ENCODE measurements at regions not wholly inside any gene's neighbourhood (a gene's known extent, or its start where the extent isn't known, plus 50 kb on each side); places are given as distances from the start of the nearest gene placed in this dataset.
"Not testable (repeated sequence)": the region's sequence is repeated elsewhere in the genome, so short reads cannot be mapped to it uniquely, and the experiment has no call there.

DNA sequence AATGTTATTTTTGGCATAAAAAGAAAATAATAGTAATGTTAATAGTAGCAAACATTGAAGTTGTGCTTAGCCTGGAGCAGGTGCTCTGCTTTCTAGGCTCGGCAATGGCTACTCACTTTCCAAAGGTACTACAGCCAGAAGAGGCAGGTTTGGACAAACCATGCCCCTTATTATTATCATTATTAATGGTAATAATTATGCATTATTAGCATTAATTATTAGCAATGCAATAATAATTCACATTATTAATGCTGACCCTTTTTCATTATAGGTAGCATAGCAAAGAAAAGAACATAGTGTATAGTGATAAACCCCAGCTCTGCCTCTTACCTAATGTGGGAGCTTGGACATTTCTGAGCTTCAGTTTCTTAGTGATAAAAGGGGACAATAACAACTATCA, 171.4 kb downstream of the EDEM1 start:
- Histone ChIP-seq H3K36me3 (ENCODE audit: control insufficient read depth in 1 of 2, insufficient read depth in 2 of 2, low read length in 2 of 2) (no peaks in the 10 kb centered on the region), H3K4me1 (ENCODE audit: control insufficient read depth in 1 of 2, insufficient read depth in 2 of 2, low read length in 2 of 2) (no peaks in the 10 kb centered on the region), H3K9me3 (ENCODE audit: control insufficient read depth in 1 of 2, low read length in 2 of 2) (peaks cover 3 to 7% of the 10 kb centered on the region in 2 donors), H3K27ac (ENCODE audit: low read length) (no peak overlapping the region), H3K27me3 (ENCODE audit: low read depth, low read length) (no peaks in the 10 kb centered on the region), H3K4me3 (ENCODE audit: low read depth in 1 of 2, low read length in 2 of 2) (no peak overlapping the region)

DNA sequence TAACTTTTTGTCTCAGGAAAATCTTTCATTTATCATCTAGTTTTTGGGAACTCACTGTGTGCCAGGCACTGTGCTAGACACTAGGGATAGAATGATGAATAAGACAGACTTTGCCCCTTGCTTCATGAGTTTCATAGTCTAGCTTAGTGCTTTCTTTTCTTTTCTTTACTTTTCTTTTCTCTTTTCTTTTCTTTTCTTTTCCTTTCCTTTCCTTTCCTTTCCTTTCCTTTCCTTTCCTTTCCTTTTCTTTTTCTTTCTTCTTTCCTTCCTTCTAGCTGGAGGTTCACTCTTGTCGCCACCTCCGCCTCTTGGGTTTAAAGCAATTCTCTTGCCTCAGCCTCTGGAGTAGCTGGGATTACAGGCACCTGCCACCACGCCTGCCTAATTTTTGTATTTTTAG, 172.9 kb downstream of the EDEM1 start:
- peaks cover 3 to 7% of the 10 kb centered on the region in 2 donors for H3K9me3 ChIP-seq (ENCODE audit: control insufficient read depth in 1 of 2, low read length in 2 of 2)
- H3K27me3 ChIP-seq (ENCODE audit: low read depth, low read length) = no peaks in the 10 kb centered on the region
- no peak overlapping the region for H3K27ac ChIP-seq (ENCODE audit: low read length)
- no peaks in the 10 kb centered on the region for H3K36me3 ChIP-seq (ENCODE audit: control insufficient read depth in 1 of 2, insufficient read depth in 2 of 2, low read length in 2 of 2)
- no peak overlapping the region for H3K4me3 ChIP-seq (ENCODE audit: low read depth in 1 of 2, low read length in 2 of 2)
- no peaks in the 10 kb centered on the region for H3K4me1 ChIP-seq (ENCODE audit: control insufficient read depth in 1 of 2, insufficient read depth in 2 of 2, low read length in 2 of 2)

DNA sequence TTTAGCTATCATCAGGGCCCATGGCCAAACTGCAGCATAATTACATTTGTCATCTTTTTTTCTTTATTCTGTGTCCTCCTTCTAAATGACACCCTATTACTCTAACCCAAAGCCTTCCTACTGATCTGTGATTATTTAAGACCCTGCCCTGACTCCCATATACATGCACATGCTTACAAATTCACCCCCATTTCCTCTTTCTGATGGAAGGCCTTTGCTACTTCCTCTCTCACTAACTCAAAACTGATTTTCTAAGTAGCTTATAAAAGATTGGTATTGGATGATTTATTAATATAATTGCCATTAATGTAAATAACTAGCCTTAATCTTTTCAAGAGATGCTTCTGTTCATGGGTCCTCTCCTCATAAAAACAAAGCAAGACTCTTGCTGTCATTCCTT, 179.2 kb downstream of the EDEM1 start:
- H3K4me1 ChIP-seq (ENCODE audit: control insufficient read depth in 1 of 2, insufficient read depth in 2 of 2, low read length in 2 of 2) = no peaks in the 10 kb centered on the region
- H3K27ac ChIP-seq (ENCODE audit: low read length) = no peak overlapping the region
- H3K36me3 ChIP-seq (ENCODE audit: control insufficient read depth in 1 of 2, insufficient read depth in 2 of 2, low read length in 2 of 2) = no peaks in the 10 kb centered on the region
- H3K27me3 ChIP-seq (ENCODE audit: low read depth, low read length) = no peaks in the 10 kb centered on the region
- H3K4me3 ChIP-seq (ENCODE audit: low read depth in 1 of 2, low read length in 2 of 2) = no peak overlapping the region
- H3K9me3 ChIP-seq (ENCODE audit: control insufficient read depth in 1 of 2, low read length in 2 of 2) = no peaks in the 10 kb centered on the region

DNA sequence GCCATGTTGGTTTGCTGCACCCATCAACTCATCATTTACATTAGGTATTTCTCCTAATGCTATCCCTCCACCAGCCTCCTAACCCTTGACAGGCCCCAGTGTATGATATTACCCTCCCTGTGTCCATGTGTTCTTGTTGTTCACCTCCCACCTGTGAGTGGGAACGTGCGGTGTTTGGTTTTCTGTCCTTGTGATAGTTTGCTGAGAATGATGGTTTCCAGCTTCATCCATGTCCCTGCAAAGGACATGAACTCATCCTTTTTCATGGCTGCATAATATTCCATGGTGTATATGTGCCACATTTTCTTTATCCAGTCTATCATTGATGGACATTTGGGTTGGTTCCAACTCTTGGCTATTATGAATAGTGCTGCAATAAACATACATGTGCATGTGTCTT, 184.0 kb downstream of the EDEM1 start:
- not testable (repeated sequence) for H3K36me3 ChIP-seq (ENCODE audit: control insufficient read depth in 1 of 2, insufficient read depth in 2 of 2, low read length in 2 of 2); H3K4me1 ChIP-seq (ENCODE audit: control insufficient read depth in 1 of 2, insufficient read depth in 2 of 2, low read length in 2 of 2); H3K27ac ChIP-seq (ENCODE audit: low read length)

DNA sequence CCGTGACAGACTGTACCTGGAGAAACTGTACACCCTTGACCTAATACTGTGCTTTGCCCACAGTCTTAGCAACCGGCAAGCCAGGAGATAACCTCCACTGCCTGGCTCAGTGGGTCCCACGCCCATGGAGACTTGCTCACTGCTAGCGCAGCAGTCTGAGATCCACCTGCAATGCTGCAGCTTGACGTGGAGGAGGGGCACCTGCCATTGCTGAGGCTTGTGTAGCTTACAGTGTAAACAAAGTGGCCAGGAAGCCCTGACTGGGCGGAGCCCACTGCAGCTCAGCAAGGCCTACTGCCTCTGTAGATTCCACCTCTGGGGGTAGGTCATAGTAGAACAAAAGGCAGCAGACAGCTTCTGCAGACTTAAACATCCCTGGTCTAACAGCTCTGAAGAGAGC, 189.3 kb downstream of the EDEM1 start:
- H3K27me3 ChIP-seq (ENCODE audit: low read depth, low read length) = no peaks in the 10 kb centered on the region

More for the DNA sequence above, 184.0 kb downstream of the EDEM1 start:
- H3K9me3 ChIP-seq (ENCODE audit: control insufficient read depth in 1 of 2, low read length in 2 of 2); H3K4me3 ChIP-seq (ENCODE audit: low read depth in 1 of 2, low read length in 2 of 2); H3K27me3 ChIP-seq (ENCODE audit: low read depth, low read length): not testable (repeated sequence)

DNA sequence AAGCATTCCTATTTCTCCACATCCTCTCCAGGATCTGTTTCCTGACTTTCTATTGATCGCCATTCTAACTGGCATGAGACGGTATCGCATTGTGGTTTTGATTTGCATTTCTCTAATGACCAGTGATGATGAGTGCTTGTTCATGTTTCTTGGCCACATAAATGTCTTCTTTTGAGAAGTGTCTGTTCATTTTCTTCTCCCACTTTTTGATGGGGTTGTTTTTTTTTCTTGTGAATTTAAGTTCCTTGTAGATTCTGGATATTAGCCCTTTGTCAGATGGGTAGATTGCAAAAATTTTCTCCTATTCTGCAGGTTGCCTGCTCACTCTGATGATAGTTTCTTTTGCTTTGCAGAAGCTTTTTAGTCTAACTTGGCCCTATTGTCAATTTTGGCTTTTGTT, 191.8 kb downstream of the EDEM1 start:
- H3K27ac ChIP-seq (ENCODE audit: low read length) = not testable (repeated sequence)

More for the DNA sequence above, 189.3 kb downstream of the EDEM1 start:
- H3K27ac ChIP-seq (ENCODE audit: low read length) = no peak overlapping the region
- H3K36me3 ChIP-seq (ENCODE audit: control insufficient read depth in 1 of 2, insufficient read depth in 2 of 2, low read length in 2 of 2) = no peaks in the 10 kb centered on the region
- H3K9me3 ChIP-seq (ENCODE audit: control insufficient read depth in 1 of 2, low read length in 2 of 2) = peaks cover 0 to 8% of the 10 kb centered on the region in 2 donors
- H3K4me3 ChIP-seq (ENCODE audit: low read depth in 1 of 2, low read length in 2 of 2) = no peak overlapping the region
- no peaks in the 10 kb centered on the region for H3K4me1 ChIP-seq (ENCODE audit: control insufficient read depth in 1 of 2, insufficient read depth in 2 of 2, low read length in 2 of 2)

DNA sequence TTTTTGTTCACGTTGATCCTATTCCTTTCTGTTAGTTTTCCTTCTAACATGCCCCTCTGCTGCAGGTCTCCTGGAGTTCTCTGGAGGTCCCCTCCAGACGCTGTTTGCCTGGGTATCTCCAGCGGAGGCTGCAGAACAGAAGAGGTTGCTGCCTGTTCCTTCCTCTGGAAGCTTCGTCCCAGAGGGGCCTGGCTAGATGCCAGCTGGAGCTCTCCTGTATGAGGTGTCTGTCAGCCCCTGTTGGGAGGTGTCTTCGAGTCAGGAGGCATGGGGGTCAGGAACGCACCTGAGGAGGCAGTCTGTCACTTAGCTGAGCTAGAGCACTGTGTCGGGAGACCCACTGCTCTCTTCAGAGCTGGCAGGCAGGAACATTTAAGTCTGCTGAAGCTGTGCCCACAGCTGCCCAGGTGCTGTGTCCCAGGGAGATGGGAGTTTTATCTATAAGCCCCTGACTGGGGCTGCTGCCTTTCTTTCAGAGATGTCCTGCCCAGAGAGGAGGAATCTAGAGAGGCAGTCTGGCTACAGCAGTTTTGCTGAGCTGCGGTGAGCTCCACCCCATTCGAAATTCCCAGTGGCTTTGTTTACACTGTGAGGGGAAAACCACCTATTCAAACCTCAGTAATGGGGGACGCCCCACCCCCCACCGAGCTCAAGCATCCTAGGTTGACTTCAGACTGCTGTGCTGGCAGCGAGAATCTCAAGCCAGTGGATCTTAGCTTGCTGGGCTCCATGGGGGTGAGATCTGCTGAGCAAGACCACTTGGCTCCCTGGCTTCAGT, 196.2 kb downstream of the EDEM1 start:
- not testable (repeated sequence) for H3K36me3 ChIP-seq (ENCODE audit: control insufficient read depth in 1 of 2, insufficient read depth in 2 of 2, low read length in 2 of 2); H3K4me3 ChIP-seq (ENCODE audit: low read depth in 1 of 2, low read length in 2 of 2); H3K27me3 ChIP-seq (ENCODE audit: low read depth, low read length); H3K9me3 ChIP-seq (ENCODE audit: control insufficient read depth in 1 of 2, low read length in 2 of 2); H3K27ac ChIP-seq (ENCODE audit: low read length); H3K4me1 ChIP-seq (ENCODE audit: control insufficient read depth in 1 of 2, insufficient read depth in 2 of 2, low read length in 2 of 2)

More for the DNA sequence above, 191.8 kb downstream of the EDEM1 start:
- H3K27me3 ChIP-seq (ENCODE audit: low read depth, low read length); H3K9me3 ChIP-seq (ENCODE audit: control insufficient read depth in 1 of 2, low read length in 2 of 2); H3K4me1 ChIP-seq (ENCODE audit: control insufficient read depth in 1 of 2, insufficient read depth in 2 of 2, low read length in 2 of 2); H3K36me3 ChIP-seq (ENCODE audit: control insufficient read depth in 1 of 2, insufficient read depth in 2 of 2, low read length in 2 of 2); H3K4me3 ChIP-seq (ENCODE audit: low read depth in 1 of 2, low read length in 2 of 2): not testable (repeated sequence)

DNA sequence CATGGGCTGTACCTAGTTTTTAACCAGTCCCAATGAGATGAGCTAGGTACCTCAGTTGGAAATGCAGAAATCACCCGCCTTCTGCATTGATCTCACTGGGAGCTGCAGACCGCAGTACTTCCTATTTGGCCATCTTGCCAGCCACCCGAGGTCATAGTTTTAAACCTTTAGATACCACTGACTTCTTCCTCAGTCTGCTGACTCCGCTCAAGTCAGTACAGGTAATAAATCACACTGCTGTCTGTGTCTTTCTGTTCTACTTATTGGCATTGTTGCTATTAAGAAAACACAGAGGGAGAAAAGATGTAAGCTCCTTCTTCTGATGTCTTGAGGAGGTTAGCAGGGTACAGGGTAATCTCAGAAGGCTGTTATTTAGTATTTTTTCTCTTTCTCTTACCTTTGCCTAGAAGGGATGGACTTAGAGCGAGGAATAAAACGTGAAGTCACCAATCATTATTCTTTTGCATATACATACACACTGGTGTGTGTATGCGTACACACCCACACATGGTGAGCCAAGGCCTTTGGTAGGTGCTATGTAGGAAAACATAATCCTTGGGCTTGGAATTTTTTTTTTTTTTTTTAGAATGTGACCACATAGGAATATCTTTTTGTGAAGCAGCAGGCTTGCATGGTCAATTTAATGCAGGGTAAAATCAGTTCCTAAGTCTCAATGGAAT, 197.2 kb downstream of the EDEM1 start:
- Histone ChIP-seq H3K9me3 (ENCODE audit: control insufficient read depth in 1 of 2, low read length in 2 of 2) (no peaks in the 10 kb centered on the region), H3K27ac (ENCODE audit: low read length) (no peak overlapping the region), H3K4me3 (ENCODE audit: low read depth in 1 of 2, low read length in 2 of 2) (no peak overlapping the region), H3K27me3 (ENCODE audit: low read depth, low read length) (no peaks in the 10 kb centered on the region), H3K4me1 (ENCODE audit: control insufficient read depth in 1 of 2, insufficient read depth in 2 of 2, low read length in 2 of 2) (no peaks in the 10 kb centered on the region), H3K36me3 (ENCODE audit: control insufficient read depth in 1 of 2, insufficient read depth in 2 of 2, low read length in 2 of 2) (no peaks in the 10 kb centered on the region)

DNA sequence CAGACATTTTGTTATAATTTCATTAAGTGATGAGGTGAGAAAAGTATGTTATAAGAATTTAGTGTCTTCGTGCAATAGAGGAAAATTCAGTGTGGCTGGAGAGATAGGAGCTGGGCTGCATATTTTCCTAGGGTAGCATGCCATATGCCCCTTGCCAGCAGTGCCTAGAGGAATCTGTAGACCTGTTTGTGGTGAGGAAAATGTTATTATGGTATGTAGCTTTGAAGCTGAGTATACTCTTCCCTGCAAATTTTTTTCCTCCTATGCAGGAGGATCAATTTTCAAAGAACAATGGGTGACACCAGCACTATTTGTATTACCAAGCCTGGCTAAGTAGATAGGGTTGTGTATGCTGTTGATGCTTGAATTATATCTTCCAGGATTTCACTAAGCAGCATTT, 200.6 kb downstream of the EDEM1 start:
- H3K4me3 ChIP-seq (ENCODE audit: low read depth in 1 of 2, low read length in 2 of 2) = no peak overlapping the region

DNA sequence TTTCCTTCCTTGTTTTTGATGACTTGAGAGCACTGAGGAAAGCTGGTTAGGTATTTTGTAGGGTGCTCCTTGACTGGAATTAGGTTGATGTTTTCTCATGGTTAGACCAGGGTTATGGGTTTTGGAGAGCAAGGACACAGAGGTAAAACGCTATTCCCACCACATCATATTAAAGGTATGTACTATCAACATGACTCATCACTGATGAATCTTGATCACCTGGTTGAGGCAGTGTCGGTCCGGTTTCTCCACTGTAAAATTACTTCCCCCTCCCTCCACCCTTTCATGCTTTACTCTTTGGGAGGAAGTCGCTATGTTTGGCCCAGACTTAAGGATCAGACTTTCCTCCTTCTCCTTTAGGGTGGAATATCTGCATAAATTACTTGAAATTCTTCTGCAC, 201.6 kb downstream of the EDEM1 start:
- Histone ChIP-seq H3K36me3 (ENCODE audit: control insufficient read depth in 1 of 2, insufficient read depth in 2 of 2, low read length in 2 of 2) (no peaks in the 10 kb centered on the region), H3K27me3 (ENCODE audit: low read depth, low read length) (no peaks in the 10 kb centered on the region), H3K27ac (ENCODE audit: low read length) (no peak overlapping the region), H3K4me1 (ENCODE audit: control insufficient read depth in 1 of 2, insufficient read depth in 2 of 2, low read length in 2 of 2) (no peaks in the 10 kb centered on the region), H3K4me3 (ENCODE audit: low read depth in 1 of 2, low read length in 2 of 2) (no peak overlapping the region), H3K9me3 (ENCODE audit: control insufficient read depth in 1 of 2, low read length in 2 of 2) (no peaks in the 10 kb centered on the region)

More for the DNA sequence above, 200.6 kb downstream of the EDEM1 start:
- no peaks in the 10 kb centered on the region for H3K4me1 ChIP-seq (ENCODE audit: control insufficient read depth in 1 of 2, insufficient read depth in 2 of 2, low read length in 2 of 2)
- no peaks in the 10 kb centered on the region for H3K36me3 ChIP-seq (ENCODE audit: control insufficient read depth in 1 of 2, insufficient read depth in 2 of 2, low read length in 2 of 2)
- no peaks in the 10 kb centered on the region for H3K9me3 ChIP-seq (ENCODE audit: control insufficient read depth in 1 of 2, low read length in 2 of 2)
- no peak overlapping the region for H3K27ac ChIP-seq (ENCODE audit: low read length)
- H3K27me3 ChIP-seq (ENCODE audit: low read depth, low read length) = no peaks in the 10 kb centered on the region

DNA sequence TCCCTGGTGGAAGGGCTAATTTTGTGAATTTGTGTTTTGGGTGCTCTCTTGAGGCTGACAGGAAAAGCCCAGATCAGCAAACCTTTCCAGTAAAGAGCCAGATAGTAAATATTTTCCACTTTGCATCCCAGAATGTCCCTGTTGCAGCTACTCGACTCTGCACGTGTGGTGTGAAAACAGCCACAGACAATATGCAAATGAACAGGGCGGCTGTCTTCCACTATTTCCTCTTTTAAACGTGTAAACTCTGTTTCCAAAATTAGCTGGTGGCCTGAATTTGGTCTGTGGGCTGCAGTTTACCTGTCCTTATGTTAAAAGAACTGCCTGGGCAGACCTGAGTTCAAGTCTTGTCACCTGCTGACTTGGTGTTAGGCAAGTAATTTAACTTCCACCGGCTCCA, 202.7 kb downstream of the EDEM1 start:
- Histone ChIP-seq H3K27ac (ENCODE audit: low read length) (no peak overlapping the region), H3K4me3 (ENCODE audit: low read depth in 1 of 2, low read length in 2 of 2) (no peak overlapping the region), H3K36me3 (ENCODE audit: control insufficient read depth in 1 of 2, insufficient read depth in 2 of 2, low read length in 2 of 2) (no peaks in the 10 kb centered on the region), H3K27me3 (ENCODE audit: low read depth, low read length) (no peaks in the 10 kb centered on the region), H3K9me3 (ENCODE audit: control insufficient read depth in 1 of 2, low read length in 2 of 2) (no peaks in the 10 kb centered on the region), H3K4me1 (ENCODE audit: control insufficient read depth in 1 of 2, insufficient read depth in 2 of 2, low read length in 2 of 2) (no peaks in the 10 kb centered on the region)
